ENCODE measurements at regions not wholly inside any gene's neighbourhood (a gene's known extent, or its start where the extent isn't known, plus 50 kb on each side); places are given as distances from the start of the nearest gene placed in this dataset.

DNA sequence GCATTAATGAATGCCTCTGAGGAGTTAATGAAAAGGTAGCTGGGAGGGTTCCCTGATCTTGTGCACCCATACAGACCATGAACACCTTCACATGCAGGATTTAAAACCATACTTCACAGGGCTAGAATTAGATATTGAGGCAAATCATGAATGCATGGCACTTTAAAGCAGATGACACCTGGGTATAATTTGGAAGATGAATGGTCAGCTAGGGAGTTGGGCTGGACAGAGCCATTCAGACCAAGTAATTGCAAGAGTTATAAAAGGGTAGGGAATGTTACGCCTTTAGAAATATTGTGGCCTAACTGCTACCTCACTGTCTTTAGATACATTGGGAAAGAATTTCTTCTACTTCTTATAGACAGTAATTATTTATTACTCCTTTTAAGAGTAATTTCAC, 89.1 kb upstream of the ZNF827 start:
- no peak for DNase-seq
- Histone ChIP-seq H3K4me2 (replicated peaks; ENCODE audit: low read depth, low read length, poor library complexity, severe bottlenecking) (no peak overlapping the region), H3K9ac (ENCODE audit: low read length) (no peak overlapping the region), H3K79me2 (ENCODE audit: control insufficient read depth, insufficient read depth, low read length) (no peaks in the 10 kb centered on the region), H3K27ac (ENCODE audit: low read length in 2 of 2) (no peak overlapping the region), H3K27me3 (replicated peaks in 1 of 4; ENCODE audit: control extremely low read depth in 1 of 4, control insufficient read depth in 3 of 4, insufficient read depth in 4 of 4, low read length in 3 of 4) (no peaks in the 10 kb centered on the region), H4K20me1 (ENCODE audit: control insufficient read depth, insufficient read depth, low read length, poor library complexity, severe bottlenecking) (no peaks in the 10 kb centered on the region), H3K9me3 (ENCODE audit: control extremely low read depth in 1 of 3, control insufficient read depth in 2 of 3, insufficient read depth in 1 of 3, low read length in 2 of 3) (no peaks in the 10 kb centered on the region), H3K4me1 (ENCODE audit: control insufficient read depth in 2 of 2, insufficient read depth in 2 of 2, low read length in 2 of 2) (peaks cover 54 to 55% of the 10 kb centered on the region in 2 donors), H2AFZ (ENCODE audit: insufficient read depth, low read depth, low read length, poor library complexity, severe bottlenecking) (no peak overlapping the region), H3K36me3 (replicated peaks in 1 of 2; ENCODE audit: control extremely low read depth in 1 of 2, control insufficient read depth in 1 of 2, extremely low read depth in 1 of 2, insufficient read depth in 2 of 2, low read length in 1 of 2) (no peaks in the 10 kb centered on the region), H3K4me3 (ENCODE audit: control extremely low read depth in 1 of 5, extremely low read depth in 1 of 5, insufficient read depth in 1 of 5, low read depth in 2 of 5, low read length in 4 of 5) (no peak overlapping the region)
- Mint-ChIP-seq H3K9me3 (ENCODE audit: insufficient read depth) (no peaks in the 10 kb centered on the region), H3K4me3 (no peak overlapping the region), H3K4me1 (peaks cover 59% of the 10 kb centered on the region), H3K27ac (no peak overlapping the region), H3K27me3 (no peaks in the 10 kb centered on the region)
- no peak for ATAC-seq (ENCODE audit: low read depth)
- no CpG with 5 or more reads among the region's 1 CpG for WGBS (ENCODE audit: insufficient coverage)
- intact Hi-C loops (cut with micrococcal nuclease), result loop anchor here (2.0 to 5.0 kb wide), 2 partner anchors 21 to 35 kb away; no protein-coding TSS in a partner anchor
- ChIA-PET POLR2A (no interaction called here), CTCF (interaction anchor here (1.0 kb wide), 1 partner anchor 96 kb away, joined by 3 read pairs; no protein-coding TSS in a partner anchor)
- TF ChIP-seq, protein P1, sequence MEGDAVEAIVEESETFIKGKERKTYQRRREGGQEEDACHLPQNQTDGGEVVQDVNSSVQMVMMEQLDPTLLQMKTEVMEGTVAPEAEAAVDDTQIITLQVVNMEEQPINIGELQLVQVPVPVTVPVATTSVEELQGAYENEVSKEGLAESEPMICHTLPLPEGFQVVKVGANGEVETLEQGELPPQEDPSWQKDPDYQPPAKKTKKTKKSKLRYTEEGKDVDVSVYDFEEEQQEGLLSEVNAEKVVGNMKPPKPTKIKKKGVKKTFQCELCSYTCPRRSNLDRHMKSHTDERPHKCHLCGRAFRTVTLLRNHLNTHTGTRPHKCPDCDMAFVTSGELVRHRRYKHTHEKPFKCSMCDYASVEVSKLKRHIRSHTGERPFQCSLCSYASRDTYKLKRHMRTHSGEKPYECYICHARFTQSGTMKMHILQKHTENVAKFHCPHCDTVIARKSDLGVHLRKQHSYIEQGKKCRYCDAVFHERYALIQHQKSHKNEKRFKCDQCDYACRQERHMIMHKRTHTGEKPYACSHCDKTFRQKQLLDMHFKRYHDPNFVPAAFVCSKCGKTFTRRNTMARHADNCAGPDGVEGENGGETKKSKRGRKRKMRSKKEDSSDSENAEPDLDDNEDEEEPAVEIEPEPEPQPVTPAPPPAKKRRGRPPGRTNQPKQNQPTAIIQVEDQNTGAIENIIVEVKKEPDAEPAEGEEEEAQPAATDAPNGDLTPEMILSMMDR (IDR thresholded peaks at IDR 0.05), result no peak
- no peak for TF ChIP-seq EZH2 (IDR thresholded peaks at IDR 0.05; ENCODE audit: borderline replicate concordance, insufficient read depth, low read depth, low read length, poor library complexity, severe bottlenecking)

DNA sequence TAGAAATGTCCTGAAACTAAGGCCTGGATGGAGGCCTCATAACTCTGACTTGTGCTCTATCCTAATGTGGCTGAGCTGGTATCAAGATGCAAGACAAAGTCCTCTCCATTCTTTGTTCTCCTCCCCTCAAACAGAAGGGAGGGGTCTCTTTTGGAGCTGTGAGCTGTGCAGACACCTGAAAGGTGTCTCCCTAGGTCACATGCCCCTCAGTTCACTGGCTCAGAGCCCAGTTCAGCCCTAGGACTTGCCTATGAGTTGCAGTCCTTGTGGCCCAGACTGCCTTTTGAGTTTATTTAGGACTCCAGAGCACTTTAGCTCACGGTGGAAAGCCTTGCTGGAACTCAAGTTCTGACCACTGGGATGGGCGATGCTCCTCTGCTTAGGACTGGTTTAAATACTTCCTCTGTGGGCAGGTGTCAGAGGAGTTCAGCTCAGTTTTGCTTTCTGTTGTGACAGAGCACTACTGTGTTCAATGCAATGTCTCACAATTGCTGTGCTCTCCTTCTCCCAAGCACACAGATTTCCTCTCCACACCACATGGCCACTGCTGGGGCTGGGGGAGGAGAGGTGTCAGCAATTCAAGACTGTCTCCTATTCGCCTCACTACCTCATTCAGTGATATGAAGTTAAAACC, 84.8 kb upstream of the ZNF827 start:
- H3K4me1 ChIP-seq (ENCODE audit: control insufficient read depth in 2 of 2, insufficient read depth in 2 of 2, low read length in 2 of 2), result peaks cover 16% of the 10 kb centered on the region in 2 donors
- H3K27ac ChIP-seq (ENCODE audit: low read length in 2 of 2), result no peak overlapping the region
- DNase-seq (peak; percentile 49), ATAC-seq (ENCODE audit: low read depth) (peak; percentile 78)
- H3K4me3 ChIP-seq (ENCODE audit: control extremely low read depth in 1 of 5, extremely low read depth in 1 of 5, insufficient read depth in 1 of 5, low read depth in 2 of 5, low read length in 4 of 5), result no peak overlapping the region
- TF ChIP-seq EZH2 (IDR thresholded peaks at IDR 0.05; ENCODE audit: borderline replicate concordance, insufficient read depth, low read depth, low read length, poor library complexity, severe bottlenecking), result no peak
- TF ChIP-seq, protein P1 (IDR thresholded peaks at IDR 0.05), result no peak
- Mint-ChIP-seq H3K4me1 (peaks cover 23% of the 10 kb centered on the region), H3K27me3 (no peaks in the 10 kb centered on the region), H3K4me3 (peak overlapping the region; percentile 47), H3K9me3 (ENCODE audit: insufficient read depth) (no peaks in the 10 kb centered on the region), H3K27ac (peak overlapping the region; percentile 8)
- no peaks in the 10 kb centered on the region for H3K27me3 ChIP-seq (replicated peaks in 1 of 4; ENCODE audit: control extremely low read depth in 1 of 4, control insufficient read depth in 3 of 4, insufficient read depth in 4 of 4, low read length in 3 of 4)
- peak overlapping the region; percentile 0 for H3K9ac ChIP-seq (ENCODE audit: low read length)
- intact Hi-C loops (cut with micrococcal nuclease), result no loop called here
- ChIA-PET CTCF (interaction anchor here (1.1 to 2.2 kb wide), 2 partner anchors 27 to 68 kb away, joined by 3 to 5 read pairs; no protein-coding TSS in a partner anchor), POLR2A (interaction anchor here (0.6 kb wide), 1 partner anchor 87 kb away, joined by 5 read pairs; no protein-coding TSS in a partner anchor)
- H3K79me2 ChIP-seq (ENCODE audit: control insufficient read depth, insufficient read depth, low read length), result no peaks in the 10 kb centered on the region
- no peaks in the 10 kb centered on the region for H4K20me1 ChIP-seq (ENCODE audit: control insufficient read depth, insufficient read depth, low read length, poor library complexity, severe bottlenecking)
- no peaks in the 10 kb centered on the region for H3K36me3 ChIP-seq (replicated peaks in 1 of 2; ENCODE audit: control extremely low read depth in 1 of 2, control insufficient read depth in 1 of 2, extremely low read depth in 1 of 2, insufficient read depth in 2 of 2, low read length in 1 of 2)
- H3K9me3 ChIP-seq (ENCODE audit: control extremely low read depth in 1 of 3, control insufficient read depth in 2 of 3, insufficient read depth in 1 of 3, low read length in 2 of 3), result no peaks in the 10 kb centered on the region
- H2AFZ ChIP-seq (ENCODE audit: insufficient read depth, low read depth, low read length, poor library complexity, severe bottlenecking), result peak overlapping the region; percentile 58
- WGBS (ENCODE audit: insufficient coverage), result 50% methylated on average over 1 of the region's 3 CpGs
- peak overlapping the region; percentile 58 for H3K4me2 ChIP-seq (replicated peaks; ENCODE audit: low read depth, low read length, poor library complexity, severe bottlenecking)
